LHCN-M2 (cell line): ENCODE measurements at regions not wholly inside any gene's neighbourhood (a gene's known extent, or its start where the extent isn't known, plus 50 kb on each side); places are given as distances from the start of the nearest gene placed in this dataset.
A peak's percentile ranks its signal among the peaks of the same experiment; 100 is the strongest.

ENCODE experiments used
- DNase-seq: peaks from one replicate; pipeline ENCODE4 v3.0.0-alpha.2; 2012; ENCODE audit warnings: low read depth

- DNase-seq = no peak
These were observed 257.3 kb upstream of the CXCR4 start for GRCh38 chr2:136375017-136375901.

- DNase-seq = no peak
These were observed 255.9 kb upstream of the CXCR4 start for GRCh38 chr2:136373841-136374240.

- no peak for DNase-seq
These were observed 255.1 kb upstream of the CXCR4 start for GRCh38 chr2:136373029-136373428.

GRCh38 chr2:136363900-136364299 lies 246.0 kb upstream of the CXCR4 start:
- no peak for DNase-seq

- no peak for DNase-seq
These were observed 245.5 kb upstream of the CXCR4 start for GRCh38 chr2:136363470-136363869.

GRCh38 chr2:136362676-136363390 lies 244.9 kb upstream of the CXCR4 start:
- no peak for DNase-seq

GRCh38 chr2:136361521-136361920 lies 243.6 kb upstream of the CXCR4 start:
- no peak for DNase-seq

- no peak for DNase-seq
These were observed 242.8 kb upstream of the CXCR4 start for GRCh38 chr2:136360790-136361189.

GRCh38 chr2:136359121-136359965 lies 241.4 kb upstream of the CXCR4 start:
- DNase-seq = no peak

GRCh38 chr2:136358576-136358975 lies 240.6 kb upstream of the CXCR4 start:
- no peak for DNase-seq

GRCh38 chr2:136357007-136357380 lies 239.0 kb upstream of the CXCR4 start:
- no peak for DNase-seq

GRCh38 chr2:136356125-136357006 lies 238.4 kb upstream of the CXCR4 start:
- no peak for DNase-seq

- DNase-seq = no peak
These were observed 233.7 kb upstream of the CXCR4 start for GRCh38 chr2:136351684-136352083.

GRCh38 chr2:136347981-136348380 lies 230.0 kb upstream of the CXCR4 start:
- no peak for DNase-seq

GRCh38 chr2:136344339-136344738 lies 226.4 kb upstream of the CXCR4 start:
- no peak for DNase-seq

GRCh38 chr2:136342138-136342537 lies 224.2 kb upstream of the CXCR4 start:
- DNase-seq = no peak

GRCh38 chr2:136334967-136335366 lies 217.0 kb upstream of the CXCR4 start:
- no peak for DNase-seq

GRCh38 chr2:136332436-136333095 lies 214.6 kb upstream of the CXCR4 start:
- peak; percentile 7 for DNase-seq

GRCh38 chr2:136331226-136331625 lies 213.3 kb upstream of the CXCR4 start:
- no peak for DNase-seq

- DNase-seq = no peak
These were observed 210.4 kb upstream of the CXCR4 start for GRCh38 chr2:136328207-136328795.
